GM13977 (cell line): ENCODE measurements at regions not wholly inside any gene's neighbourhood (a gene's known extent, or its start where the extent isn't known, plus 50 kb on each side); places are given as distances from the start of the nearest gene placed in this dataset.

Experiments used
- DNase-seq: peaks from one replicate; pipeline ENCODE4 v3.0.0; 2012; ENCODE audit warnings: low spot score
- in situ Hi-C: fragments of 300-500 bp; cut with MboI; formaldehyde crosslinking; loops from one replicate; pipeline ENCODE4 v1.12.0; 2022; ENCODE audit warnings: low sequenced_read_pairs, low pct_unique_long_range_greater_than_20kb, mixed read lengths, inconsistent platforms; ENCODE audit not compliant: unreplicated experiment
- TF ChIP-seq, protein P1 (sequence below): IDR thresholded peaks from 2 replicates; pipeline ENCODE4 v1.5.1; 2012; ENCODE audit warnings: mild to moderate bottlenecking, control low read depth; ENCODE audit not compliant: insufficient read depth; ENCODE audit errors: extremely low read depth, missing control alignments

DNA sequence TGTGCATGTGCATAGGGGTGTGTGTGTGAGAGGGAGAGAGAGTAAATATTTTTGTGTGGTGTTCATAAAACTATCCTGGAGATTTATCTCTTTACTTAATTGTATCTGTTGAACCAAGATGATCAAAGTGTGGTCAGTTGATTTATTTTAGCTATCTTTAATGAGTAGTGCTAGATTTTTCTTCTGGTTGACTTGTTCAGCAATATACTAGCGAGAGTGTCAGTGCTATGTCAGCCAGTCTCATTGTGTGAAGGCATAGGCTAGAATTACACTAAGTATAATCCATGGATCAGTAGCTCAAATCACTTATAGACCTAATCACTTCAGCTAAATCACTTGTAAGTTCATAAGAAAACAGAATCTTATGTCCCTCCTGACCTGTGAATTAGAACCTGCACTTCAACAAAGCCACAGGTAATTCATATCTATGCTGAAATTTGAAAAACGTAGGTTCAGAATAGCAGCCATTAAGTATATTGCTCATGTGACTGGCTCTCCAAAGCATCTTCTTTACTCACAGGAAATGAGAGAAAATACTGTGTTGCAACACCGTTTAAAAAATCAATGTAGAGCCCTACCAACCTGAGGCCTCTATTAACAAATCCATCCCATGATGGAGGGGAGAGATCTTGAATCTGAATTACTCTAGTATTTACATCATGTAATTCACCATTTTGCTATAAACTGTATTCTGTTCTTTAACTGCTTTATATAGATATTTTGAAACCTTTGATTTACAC, 203.1 kb upstream of the ACTBL2 start:
- DNase-seq = no peak
- in situ Hi-C loops = no loop called here
- TF ChIP-seq, protein P1, sequence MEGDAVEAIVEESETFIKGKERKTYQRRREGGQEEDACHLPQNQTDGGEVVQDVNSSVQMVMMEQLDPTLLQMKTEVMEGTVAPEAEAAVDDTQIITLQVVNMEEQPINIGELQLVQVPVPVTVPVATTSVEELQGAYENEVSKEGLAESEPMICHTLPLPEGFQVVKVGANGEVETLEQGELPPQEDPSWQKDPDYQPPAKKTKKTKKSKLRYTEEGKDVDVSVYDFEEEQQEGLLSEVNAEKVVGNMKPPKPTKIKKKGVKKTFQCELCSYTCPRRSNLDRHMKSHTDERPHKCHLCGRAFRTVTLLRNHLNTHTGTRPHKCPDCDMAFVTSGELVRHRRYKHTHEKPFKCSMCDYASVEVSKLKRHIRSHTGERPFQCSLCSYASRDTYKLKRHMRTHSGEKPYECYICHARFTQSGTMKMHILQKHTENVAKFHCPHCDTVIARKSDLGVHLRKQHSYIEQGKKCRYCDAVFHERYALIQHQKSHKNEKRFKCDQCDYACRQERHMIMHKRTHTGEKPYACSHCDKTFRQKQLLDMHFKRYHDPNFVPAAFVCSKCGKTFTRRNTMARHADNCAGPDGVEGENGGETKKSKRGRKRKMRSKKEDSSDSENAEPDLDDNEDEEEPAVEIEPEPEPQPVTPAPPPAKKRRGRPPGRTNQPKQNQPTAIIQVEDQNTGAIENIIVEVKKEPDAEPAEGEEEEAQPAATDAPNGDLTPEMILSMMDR = no peak

DNA sequence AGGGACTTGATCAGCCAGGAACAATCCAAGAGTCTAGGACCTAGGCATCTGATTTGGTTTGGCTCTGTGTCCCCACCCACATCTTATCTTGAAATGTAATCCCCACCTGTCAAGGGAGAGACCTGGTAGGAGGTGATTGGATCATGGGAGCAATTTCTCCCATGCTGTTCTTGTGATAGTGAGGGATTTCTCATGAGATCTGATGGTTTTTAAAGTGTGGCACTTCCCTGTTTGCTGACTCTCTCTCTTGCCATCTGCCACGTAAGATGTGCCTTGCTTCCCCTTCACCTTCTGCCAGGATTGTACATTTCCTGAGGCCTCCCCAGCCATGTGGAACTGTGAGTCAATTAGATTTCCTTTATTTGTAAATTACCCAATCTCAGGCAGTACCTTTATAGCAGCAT, 201.7 kb upstream of the ACTBL2 start:
- in situ Hi-C loops = no loop called here
- DNase-seq = no peak
- TF ChIP-seq, protein P1 = no peak

DNA sequence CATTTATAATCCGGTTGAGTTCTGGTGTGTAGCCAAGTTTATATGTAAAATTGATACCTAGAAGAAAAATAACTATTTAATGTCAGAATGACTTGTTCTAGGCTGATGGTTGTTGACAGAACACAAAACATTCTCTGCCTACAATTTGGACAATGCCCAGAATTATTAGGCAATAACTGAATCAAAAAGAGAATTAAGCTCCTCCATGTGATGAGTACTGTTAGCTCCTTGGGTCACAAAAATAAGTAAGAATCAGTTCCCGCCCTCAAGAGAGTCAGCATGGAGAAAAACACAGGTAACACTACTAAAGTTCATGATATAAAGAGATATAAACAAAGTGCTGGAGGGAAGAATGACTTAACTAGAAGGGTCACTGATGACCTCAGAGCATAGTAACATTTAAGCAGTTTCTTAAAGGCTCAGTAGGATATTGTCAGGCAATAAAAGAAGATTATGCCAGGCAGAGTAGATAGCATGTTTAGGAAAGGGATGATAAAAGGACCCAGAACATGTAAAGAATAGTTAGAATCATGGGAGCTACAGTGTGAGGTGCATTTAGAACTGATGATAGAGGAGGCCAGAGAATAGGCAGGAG, 200.5 kb upstream of the ACTBL2 start:
- no peak for DNase-seq
- TF ChIP-seq, protein P1 = no peak
- in situ Hi-C loops = no loop called here

DNA sequence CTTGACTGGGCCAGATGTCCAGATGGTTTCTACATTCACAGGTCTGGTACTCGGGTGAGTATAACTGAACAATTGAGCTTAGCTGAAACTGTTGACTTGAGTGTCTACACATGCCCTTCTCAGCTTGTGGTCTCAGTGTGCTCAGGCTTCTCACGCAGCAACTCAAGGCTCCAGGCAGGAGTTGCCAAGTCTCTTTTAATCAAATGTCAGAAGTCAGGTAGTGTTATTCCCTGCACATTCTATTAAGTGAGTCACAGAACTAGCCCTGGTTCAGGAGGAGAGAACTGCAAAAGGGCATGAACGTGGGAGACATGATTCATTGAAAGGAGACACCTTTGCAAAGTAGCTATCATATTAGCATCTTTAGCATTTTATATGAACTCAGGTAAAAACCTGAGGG, 199.3 kb upstream of the ACTBL2 start:
- TF ChIP-seq, protein P1 = no peak
- DNase-seq = no peak
- in situ Hi-C loops = no loop called here

DNA sequence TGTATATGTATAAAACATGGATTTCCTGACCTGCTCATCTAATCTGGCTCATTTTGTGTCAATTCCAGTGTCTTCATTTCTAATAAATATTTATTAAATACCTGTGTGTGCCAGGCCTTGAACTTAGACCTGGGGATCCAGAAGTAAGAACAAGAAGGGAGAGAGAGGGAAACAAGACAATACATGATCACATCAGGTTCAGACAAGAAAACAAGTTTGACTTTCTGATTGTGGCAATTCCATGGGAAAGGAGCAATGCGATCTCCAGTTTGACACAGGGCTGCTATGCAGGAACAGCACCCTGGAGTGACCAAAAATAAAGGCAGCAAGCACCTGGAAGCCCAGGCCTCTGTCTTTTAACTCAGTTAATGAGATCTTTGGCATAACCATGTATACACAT, 198.1 kb upstream of the ACTBL2 start:
- TF ChIP-seq, protein P1 = no peak
- in situ Hi-C loops = no loop called here
- no peak for DNase-seq

DNA sequence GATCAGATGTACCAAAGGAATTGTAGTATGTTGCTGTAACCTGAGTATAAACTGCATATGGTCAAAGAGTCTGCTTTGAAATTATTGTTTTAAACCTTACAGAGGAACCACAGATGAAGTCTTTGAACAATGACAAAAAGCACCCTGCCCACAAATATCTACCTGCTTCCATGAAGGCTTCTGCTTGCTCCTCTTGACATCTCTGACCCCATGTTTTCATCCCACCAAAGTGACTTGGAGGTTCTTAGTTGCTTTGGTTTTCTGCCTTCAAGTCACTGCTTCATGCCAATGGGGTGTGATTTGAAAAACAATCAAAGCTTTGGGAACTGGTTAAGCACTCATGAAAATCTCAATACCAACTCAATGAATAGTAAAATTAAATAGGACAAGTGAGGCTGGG, 194.6 kb upstream of the ACTBL2 start:
- TF ChIP-seq, protein P1 = no peak
- in situ Hi-C loops = no loop called here
- no peak for DNase-seq
